GM10266 (cell line): ENCODE measurements at regions not wholly inside any gene's neighbourhood (a gene's known extent, or its start where the extent isn't known, plus 50 kb on each side); places are given as distances from the start of the nearest gene placed in this dataset.

Experiments used
- DNase-seq: peaks from one replicate; pipeline ENCODE4 v3.0.0; 2012; ENCODE audit errors: extremely low spot score
- TF ChIP-seq, protein P1 (sequence below): IDR thresholded peaks from 2 replicates; pipeline ENCODE4 v1.5.1; 2012; ENCODE audit warnings: mild to moderate bottlenecking, low read depth; ENCODE audit not compliant: control insufficient read depth, insufficient read depth; ENCODE audit errors: missing control alignments

DNA sequence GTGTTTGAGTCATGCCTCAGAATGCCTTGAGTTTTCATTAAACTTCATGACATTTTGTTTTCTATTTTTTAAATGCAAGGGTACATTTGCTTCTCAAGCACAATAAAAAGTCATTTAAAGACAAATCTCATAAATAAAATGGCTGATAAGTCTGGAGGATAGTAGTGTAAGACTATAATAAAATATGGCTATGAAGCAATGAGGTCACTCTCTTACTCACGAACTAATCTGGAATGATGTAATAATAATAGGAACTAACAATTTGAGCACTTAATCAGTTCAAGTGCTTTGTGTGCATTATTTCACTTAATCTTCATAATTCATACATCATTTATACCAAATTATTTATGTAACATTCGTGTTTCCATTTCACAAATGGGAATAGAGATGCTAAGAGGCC, 149.3 kb upstream of the CTTNBP2 start:
- TF ChIP-seq, protein P1, sequence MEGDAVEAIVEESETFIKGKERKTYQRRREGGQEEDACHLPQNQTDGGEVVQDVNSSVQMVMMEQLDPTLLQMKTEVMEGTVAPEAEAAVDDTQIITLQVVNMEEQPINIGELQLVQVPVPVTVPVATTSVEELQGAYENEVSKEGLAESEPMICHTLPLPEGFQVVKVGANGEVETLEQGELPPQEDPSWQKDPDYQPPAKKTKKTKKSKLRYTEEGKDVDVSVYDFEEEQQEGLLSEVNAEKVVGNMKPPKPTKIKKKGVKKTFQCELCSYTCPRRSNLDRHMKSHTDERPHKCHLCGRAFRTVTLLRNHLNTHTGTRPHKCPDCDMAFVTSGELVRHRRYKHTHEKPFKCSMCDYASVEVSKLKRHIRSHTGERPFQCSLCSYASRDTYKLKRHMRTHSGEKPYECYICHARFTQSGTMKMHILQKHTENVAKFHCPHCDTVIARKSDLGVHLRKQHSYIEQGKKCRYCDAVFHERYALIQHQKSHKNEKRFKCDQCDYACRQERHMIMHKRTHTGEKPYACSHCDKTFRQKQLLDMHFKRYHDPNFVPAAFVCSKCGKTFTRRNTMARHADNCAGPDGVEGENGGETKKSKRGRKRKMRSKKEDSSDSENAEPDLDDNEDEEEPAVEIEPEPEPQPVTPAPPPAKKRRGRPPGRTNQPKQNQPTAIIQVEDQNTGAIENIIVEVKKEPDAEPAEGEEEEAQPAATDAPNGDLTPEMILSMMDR, result no peak
- DNase-seq, result no peak

DNA sequence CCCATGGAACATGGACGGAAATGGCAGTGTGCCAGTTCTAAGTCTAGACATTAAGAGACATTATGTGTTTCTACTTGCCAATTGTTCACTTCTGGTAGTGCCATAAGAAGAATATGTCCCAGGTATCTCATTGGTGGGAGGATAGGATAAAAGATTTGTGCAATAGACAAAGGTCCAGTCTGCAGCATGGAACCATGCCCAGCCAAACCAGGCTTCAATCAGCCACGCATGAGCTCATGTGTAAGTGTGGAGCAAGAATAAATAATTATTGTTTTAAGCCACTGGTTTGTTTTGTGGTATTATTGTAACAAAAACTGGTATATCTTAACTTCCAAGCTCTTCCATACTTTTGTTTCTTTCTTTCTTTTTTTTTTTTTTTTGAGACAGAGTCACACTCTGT, 153.6 kb upstream of the CTTNBP2 start:
- TF ChIP-seq, protein P1, result no peak
- DNase-seq, result no peak

DNA sequence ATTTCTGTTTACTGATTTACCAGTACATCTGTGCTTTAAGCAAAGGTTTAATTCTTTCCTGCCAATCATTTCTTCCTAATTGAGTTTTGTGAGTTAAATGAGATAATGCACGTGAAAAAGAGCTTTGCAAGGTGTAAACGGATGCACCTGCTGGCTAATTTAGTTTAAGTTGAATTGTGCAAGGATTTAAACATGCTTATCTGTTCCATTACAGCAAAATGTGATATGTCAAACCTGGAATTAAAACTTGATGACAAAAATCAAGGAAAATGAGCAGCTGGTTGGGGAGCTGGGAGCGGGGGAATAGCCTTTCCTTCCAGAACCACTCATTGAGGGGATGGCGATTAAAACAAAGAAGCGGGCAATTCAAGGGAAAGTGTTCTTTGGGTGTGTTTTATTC, 155.0 kb upstream of the CTTNBP2 start:
- no peak for DNase-seq
- TF ChIP-seq, protein P1, result no peak

DNA sequence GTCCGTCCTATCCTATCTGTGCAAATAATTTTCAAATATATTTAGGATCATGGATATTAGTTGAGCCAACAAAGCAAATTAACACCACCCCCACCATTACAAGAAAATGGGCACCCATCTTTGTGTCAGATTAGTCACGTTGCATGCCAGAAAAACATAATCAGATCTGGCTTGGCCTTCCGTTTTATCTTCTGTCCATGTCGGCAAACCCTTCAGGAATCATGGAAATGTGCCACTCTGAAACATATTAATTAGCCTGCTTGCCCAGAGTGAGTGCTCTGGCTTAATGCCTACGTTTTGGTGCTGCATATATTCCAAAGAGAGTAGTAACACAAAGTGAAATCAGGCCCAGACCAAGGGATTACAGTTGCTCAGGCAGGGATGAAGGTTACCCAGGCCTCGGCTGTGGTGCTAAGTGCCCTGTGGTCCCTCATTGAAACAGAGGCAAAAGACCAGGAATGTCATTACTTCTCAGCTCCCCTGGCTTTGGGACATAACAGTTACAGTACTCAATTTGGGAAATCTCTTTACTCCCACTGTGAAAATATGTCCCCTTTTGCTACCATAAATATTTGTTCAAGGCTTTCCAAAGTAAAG, 154.0 kb upstream of the LSM8 start:
- TF ChIP-seq, protein P1, result no peak
- DNase-seq, result no peak

DNA sequence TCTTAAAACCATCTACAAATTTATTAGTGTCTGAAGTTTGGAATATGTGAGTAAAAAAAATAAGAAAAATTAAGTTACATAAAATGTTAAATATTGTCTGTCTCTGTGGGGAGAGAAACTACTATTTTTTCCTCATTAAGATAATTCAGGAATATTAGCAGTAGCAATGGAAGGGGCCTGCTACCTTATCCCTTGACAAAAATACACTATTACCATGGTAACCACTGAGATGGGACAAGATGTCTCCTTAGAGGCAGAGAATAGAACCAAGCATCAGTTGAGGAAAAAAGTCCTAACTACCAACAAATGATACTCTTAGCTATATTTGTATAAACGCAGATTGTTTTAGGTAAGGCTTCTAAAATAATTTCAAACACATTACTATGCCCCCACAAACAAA, 150.7 kb upstream of the LSM8 start:
- TF ChIP-seq, protein P1, result no peak
- no peak for DNase-seq

DNA sequence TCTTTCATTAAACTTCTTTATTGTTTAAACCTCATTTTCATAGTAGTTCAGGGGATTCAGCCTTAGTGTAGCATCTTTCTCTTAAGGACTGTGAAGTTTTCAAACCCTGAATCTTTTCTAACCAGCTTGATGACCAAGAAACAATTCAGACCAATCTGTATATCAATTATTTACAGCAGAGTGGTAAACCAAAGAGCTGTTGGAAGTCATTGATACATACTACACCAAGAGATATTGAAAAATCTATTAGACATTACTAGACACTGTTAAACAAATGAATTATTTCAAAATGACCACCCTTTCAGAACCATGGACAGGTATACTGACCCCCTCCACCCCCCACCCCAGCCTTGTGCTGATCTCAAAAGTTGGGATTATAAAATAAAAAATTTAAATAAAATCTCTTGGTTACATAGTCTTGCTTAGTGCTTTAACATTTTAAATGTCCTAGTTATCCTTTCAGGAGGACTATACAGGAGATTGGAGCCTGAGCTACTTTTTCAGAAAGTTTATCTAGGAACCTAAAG, 143.9 kb upstream of the LSM8 start:
- TF ChIP-seq, protein P1, result no peak
- DNase-seq, result no peak

DNA sequence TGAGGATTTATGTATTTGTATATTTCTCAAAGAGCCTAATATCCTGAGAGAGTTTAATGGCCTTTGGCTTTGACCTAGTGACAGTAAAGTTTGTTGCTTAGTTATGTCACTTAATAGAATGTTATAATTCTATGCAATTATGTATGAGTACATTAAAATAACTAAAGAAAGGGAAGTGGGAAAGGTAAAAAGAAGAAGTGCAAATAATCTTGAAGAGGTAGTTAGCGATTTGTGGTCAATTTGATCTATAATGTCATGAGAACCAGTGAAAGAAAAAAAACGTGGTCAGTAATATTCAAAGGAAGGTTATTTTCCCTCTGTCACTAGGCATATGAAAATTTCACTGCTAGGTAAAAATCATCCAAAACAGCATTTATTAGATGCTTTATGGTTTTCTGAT, 143.4 kb upstream of the LSM8 start:
- TF ChIP-seq, protein P1, result no peak
- DNase-seq, result no peak
